SJCRH30 (cell line): ENCODE measurements at regions not wholly inside any gene's neighbourhood (a gene's known extent, or its start where the extent isn't known, plus 50 kb on each side); places are given as distances from the start of the nearest gene placed in this dataset.
A peak's percentile ranks its signal among the peaks of the same experiment; 100 is the strongest.

ENCODE experiments used
- DNase-seq, 2 experiments: peaks; one replicate each; pipeline ENCODE4 v3.0.0-alpha.2; 2015 to 2020
- H3K27ac ChIP-seq: fragments of 250-450 bp; sonication (Bioruptor Pico); 2 replicates; pipeline ENCODE4 v1.5.1; 2020; ENCODE audit warnings: mild to moderate bottlenecking, moderate library complexity
- H3K27me3 ChIP-seq: fragments of 250-450 bp; sonication (Bioruptor Pico); 2 replicates; pipeline ENCODE4 v1.5.1; 2020; ENCODE audit warnings: mild to moderate bottlenecking, moderate library complexity
- H3K36me3 ChIP-seq: fragments of 250-450 bp; sonication (Bioruptor Pico); 2 replicates; pipeline ENCODE4 v1.5.1; 2020; ENCODE audit warnings: mild to moderate bottlenecking, moderate library complexity
- H3K4me1 ChIP-seq: fragments of 250-450 bp; sonication (Bioruptor Pico); 2 replicates; pipeline ENCODE4 v1.5.1; 2020; ENCODE audit warnings: mild to moderate bottlenecking, moderate library complexity
- H3K4me3 ChIP-seq: fragments of 250-450 bp; sonication (Bioruptor Pico); 2 replicates; pipeline ENCODE4 v1.5.1; 2020; ENCODE audit warnings: mild to moderate bottlenecking, moderate library complexity
- H3K9me3 ChIP-seq: fragments of 250-450 bp; sonication (Bioruptor Pico); replicated peaks from 2 replicates; pipeline ENCODE4 v1.5.1; 2020; ENCODE audit warnings: mild to moderate bottlenecking, moderate library complexity

DNA sequence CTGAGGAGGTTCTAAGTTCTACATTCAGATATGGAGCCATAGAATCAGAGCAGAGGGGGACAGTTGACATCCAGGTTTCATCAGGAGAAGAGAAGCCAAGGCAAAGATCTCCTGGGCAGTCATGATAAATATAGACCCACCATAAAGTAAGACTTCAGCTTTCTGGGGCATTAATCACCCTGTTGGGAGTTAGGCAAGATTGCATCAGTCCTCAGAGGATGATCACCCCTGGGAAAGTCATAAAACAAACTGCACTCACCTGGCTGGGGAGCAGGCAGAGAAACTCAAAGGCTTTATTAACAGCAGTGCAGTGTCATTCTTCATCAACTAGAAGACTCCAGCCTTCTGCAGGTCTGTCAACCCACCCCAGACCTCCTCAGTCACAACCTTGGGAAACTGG is 301.3 kb upstream of the JARID2 start:
- Histone ChIP-seq H3K4me1 (no peaks in the 10 kb centered on the region), H3K27ac (no peak overlapping the region), H3K27me3 (no peaks in the 10 kb centered on the region), H3K9me3 (no peaks in the 10 kb centered on the region), H3K36me3 (no peaks in the 10 kb centered on the region), H3K4me3 (no peak overlapping the region)
- DNase-seq, result no peak

DNA sequence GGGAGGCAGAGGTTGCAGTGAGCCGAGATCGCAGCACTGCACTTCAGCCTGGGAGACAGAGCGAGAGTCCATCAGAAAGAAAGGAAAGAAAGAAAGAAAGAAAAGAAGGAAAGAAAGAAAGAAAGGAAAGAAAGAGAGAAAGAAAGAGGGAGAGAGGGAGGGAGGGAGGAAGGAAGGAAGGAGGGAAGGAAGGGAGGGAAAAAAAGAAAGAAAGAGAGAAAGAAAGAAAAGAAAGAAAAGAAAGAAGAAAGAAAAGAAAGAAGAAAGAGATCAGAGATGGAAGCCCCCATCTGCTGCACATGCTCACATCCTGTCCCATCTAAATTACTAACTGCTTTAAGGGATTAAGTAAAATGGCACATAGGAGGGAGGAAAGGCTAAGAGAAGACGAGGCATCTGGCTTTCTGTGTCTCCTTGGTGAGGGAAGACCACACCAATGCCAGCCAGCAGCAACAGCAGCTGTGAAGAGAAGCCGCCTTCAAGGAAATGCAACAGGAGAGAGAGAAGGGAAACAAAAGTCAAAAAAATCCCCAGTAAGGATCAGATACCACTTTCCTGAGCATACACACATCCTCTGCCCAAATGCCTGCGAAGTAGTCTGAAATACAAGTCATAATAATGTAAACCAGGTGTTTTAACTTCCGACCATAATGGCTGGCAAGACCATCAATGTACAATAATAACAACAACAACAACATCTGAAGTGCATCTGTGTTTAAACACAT is 300.2 kb upstream of the JARID2 start:
- H3K27me3 ChIP-seq, result no peaks in the 10 kb centered on the region
- H3K4me1 ChIP-seq, result no peaks in the 10 kb centered on the region
- no peak overlapping the region for H3K4me3 ChIP-seq
- H3K27ac ChIP-seq, result no peak overlapping the region
- no peaks in the 10 kb centered on the region for H3K9me3 ChIP-seq
- no peak for DNase-seq
- no peaks in the 10 kb centered on the region for H3K36me3 ChIP-seq

DNA sequence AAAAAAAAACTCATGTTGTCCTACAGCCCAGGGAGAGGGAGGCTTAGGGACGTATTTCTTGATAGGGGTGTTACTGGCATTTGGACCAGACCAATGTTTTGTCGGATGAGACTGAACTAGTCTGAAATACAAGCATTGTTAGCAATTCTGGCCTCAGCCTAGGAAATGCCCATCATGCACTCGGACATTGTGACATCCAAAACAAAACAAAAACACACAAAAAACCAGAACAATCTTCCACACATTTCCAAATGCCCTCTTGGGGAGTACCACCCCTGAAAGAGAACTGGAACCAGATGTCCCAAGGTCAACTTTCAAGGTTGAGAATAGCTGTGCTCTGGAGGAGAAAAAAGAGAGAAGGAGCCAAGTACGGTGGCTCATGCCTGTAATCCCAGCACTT is 299.1 kb upstream of the JARID2 start:
- H3K36me3 ChIP-seq, result no peaks in the 10 kb centered on the region
- H3K4me1 ChIP-seq, result no peaks in the 10 kb centered on the region
- H3K4me3 ChIP-seq, result no peak overlapping the region
- no peak overlapping the region for H3K27ac ChIP-seq
- H3K27me3 ChIP-seq, result no peaks in the 10 kb centered on the region
- H3K9me3 ChIP-seq, result no peaks in the 10 kb centered on the region
- no peak for DNase-seq

DNA sequence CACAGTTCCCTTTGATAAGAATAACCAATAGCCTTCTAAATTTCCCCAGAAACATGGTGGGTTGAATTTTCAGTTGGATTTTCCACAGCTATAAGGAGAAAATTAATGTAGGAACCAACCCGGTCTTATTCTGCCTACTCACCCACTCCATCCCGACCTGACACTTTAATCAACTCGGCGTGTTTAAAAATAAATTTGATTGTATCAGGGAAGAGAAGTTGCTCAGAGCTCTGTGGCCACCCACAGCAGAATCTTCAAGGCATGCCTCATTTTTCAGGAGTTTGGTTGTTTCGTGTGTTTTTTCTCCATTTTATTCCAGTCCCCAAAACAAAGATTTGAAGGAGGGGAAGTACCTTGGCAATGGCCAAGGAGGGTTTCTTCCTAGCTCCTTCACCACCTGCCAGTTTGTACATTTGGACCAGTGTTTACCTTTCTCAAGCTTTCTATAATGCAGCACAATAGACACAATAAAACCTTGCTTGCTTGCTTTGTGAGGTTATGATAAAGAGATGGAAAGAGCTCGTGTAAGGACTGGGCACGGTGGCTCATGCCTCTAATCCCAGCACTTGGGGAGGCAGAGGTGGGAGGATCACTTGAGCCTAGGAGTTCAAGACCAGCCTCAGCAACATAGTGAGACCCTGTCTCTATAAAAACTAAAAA is 297.2 kb upstream of the JARID2 start:
- H3K9me3 ChIP-seq, result no peaks in the 10 kb centered on the region
- no peaks in the 10 kb centered on the region for H3K36me3 ChIP-seq
- H3K4me3 ChIP-seq, result no peak overlapping the region
- H3K27me3 ChIP-seq, result no peaks in the 10 kb centered on the region
- DNase-seq, result no peak
- H3K27ac ChIP-seq, result no peak overlapping the region
- H3K4me1 ChIP-seq, result peaks cover 6% of the 10 kb centered on the region; the same call in 1 of the 2 replicates

DNA sequence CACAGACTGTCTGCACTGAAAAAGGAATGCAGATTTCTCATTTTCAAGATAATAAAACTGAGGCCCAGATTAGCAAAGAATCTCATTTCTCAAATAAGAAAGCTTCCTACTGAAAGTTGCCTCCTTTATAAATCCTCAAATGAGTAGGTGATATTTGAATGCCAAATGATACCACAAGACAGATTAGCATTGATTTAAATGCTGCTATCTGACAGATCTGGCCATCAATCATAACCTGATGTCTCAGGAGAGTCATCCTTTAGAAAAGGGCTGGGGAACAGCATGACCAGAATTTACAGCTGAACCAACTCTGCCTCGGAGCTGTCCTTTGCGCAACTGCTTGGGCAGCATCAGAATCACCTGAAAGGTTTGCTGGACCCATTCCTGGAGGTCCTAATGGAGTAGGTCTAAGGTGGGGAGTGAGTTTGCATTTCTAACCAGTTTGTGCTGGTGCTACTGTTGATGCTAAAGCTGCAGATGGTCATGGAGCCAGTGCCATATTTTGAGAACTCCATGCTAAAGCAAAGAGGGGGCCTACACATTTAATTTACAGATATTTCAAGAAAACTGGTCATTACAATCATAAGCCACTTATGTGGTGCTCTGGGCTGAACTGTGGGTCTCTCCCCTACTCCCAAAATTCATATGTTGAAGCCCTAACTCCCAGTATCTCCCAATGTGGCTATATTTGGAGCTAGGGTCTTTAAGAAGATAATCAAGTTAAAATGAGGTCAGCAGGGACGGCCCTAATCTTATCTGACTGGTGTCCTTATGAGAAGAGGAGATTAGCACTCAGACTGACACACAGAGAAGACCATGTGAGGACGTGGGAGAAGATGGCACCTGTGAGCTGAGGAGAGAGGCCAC is 295.5 kb upstream of the JARID2 start:
- H3K27me3 ChIP-seq, result no peaks in the 10 kb centered on the region
- H3K9me3 ChIP-seq, result no peaks in the 10 kb centered on the region
- H3K36me3 ChIP-seq, result no peaks in the 10 kb centered on the region
- H3K4me3 ChIP-seq, result no peak overlapping the region
- H3K27ac ChIP-seq, result no peak overlapping the region
- no peak for DNase-seq
- H3K4me1 ChIP-seq, result peaks cover 6% of the 10 kb centered on the region; the same call in 1 of the 2 replicates

DNA sequence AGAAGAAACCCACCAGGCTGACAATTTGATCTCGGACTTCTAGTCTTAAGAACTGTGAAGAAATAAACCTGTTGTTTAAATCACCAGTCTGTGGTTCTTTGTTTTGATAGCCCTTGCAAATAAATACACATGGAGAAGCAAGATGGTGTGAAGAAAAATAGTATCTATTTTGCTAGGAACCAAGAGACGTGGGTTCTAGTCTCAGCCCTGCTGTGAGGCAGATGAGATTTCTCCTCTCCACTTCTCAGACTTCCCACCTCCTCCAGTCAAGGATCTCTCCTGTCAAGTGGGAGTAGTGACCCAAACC is 294.9 kb upstream of the JARID2 start:
- no peak overlapping the region for H3K27ac ChIP-seq
- H3K36me3 ChIP-seq, result no peaks in the 10 kb centered on the region
- no peak overlapping the region for H3K4me3 ChIP-seq
- peaks cover 6% of the 10 kb centered on the region; the same call in 1 of the 2 replicates for H3K4me1 ChIP-seq
- no peaks in the 10 kb centered on the region for H3K9me3 ChIP-seq
- no peaks in the 10 kb centered on the region for H3K27me3 ChIP-seq
- DNase-seq, result no peak

DNA sequence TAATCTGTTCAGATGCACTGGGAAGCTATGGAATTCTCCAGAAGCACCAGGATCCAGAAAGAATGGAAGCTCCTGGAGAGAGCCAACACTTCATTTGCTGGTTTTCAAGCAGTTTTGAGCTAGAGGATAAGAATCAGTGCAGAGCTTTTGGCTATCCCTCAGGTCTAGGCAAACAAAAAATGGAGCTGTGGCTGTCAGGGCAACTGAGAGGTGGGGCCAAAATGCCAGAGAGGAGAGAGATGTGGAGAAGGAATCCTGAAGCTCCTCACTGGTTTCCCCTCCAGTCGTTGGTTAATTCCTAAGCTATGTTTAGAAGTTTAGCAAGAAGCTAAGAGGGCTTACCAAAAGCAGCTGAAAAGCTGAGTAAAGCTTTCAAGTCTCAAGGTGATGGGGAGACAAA is 294.2 kb upstream of the JARID2 start:
- no peak for DNase-seq
- Histone ChIP-seq H3K27me3 (no peaks in the 10 kb centered on the region), H3K27ac (no peak overlapping the region), H3K4me1 (peaks cover 6% of the 10 kb centered on the region; the same call in 1 of the 2 replicates), H3K9me3 (no peaks in the 10 kb centered on the region), H3K36me3 (no peaks in the 10 kb centered on the region), H3K4me3 (no peak overlapping the region)

DNA sequence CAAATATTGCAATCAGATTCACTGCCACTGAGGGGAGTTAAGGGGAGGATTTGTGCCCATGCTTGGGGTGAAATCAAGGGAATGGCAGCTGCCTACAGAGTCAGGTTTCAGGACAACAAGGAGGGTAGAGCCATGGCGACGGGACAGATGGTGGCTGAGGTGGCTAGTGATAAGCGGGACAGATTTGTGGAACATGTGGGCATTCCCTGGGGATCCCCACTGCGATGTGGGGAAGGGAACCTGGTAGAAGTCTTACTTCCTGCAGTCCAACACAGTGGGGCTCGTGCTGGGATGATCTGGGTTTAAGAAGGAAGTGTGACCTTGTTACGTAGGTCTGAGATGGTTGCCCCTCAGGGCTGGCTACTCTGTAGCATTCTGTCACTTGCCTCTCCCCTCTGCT is 292.0 kb upstream of the JARID2 start:
- no peak overlapping the region for H3K27ac ChIP-seq
- H3K27me3 ChIP-seq, result no peaks in the 10 kb centered on the region
- H3K4me3 ChIP-seq, result no peak overlapping the region
- no peaks in the 10 kb centered on the region for H3K9me3 ChIP-seq
- peak; percentile 84 to 86 for DNase-seq
- peaks cover 6% of the 10 kb centered on the region; the same call in 1 of the 2 replicates for H3K4me1 ChIP-seq
- H3K36me3 ChIP-seq, result no peaks in the 10 kb centered on the region

DNA sequence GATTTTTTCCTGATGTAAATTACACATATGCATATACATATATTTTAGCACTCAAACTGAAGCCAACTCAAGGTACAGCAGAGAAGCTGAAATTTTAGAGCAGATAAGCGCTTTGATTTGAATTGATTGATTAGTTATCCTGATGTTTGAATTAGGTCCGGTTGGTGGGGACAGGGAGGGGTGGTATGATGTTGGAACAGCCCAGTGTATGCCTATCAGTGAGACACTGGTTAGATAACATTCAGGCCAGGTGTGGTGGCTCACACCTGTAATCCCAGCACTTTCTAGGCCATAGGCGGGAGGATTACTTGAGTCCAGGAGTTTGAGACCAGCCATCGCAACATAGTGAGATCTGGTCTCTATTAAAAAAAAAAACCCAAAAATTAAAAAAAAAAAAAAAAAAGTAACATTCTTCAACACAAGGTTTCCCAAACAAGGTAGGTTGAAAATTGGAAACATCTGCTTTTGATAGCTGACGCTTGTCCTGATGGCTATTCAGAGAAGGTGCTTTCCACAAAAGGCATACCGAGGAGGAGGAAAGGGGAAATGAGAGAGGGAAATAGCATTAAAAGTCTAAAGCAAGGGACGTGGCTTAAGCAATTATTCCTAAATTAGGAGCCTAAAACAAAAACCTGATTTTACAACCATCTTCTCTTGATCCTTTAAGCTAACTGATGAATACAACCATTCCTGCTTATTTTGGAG is 288.4 kb upstream of the JARID2 start:
- Histone ChIP-seq H3K36me3 (no peaks in the 10 kb centered on the region), H3K4me1 (peaks cover 6% of the 10 kb centered on the region; the same call in 1 of the 2 replicates), H3K4me3 (no peak overlapping the region), H3K9me3 (no peaks in the 10 kb centered on the region), H3K27me3 (no peaks in the 10 kb centered on the region), H3K27ac (no peak overlapping the region)
- DNase-seq, result no peak

DNA sequence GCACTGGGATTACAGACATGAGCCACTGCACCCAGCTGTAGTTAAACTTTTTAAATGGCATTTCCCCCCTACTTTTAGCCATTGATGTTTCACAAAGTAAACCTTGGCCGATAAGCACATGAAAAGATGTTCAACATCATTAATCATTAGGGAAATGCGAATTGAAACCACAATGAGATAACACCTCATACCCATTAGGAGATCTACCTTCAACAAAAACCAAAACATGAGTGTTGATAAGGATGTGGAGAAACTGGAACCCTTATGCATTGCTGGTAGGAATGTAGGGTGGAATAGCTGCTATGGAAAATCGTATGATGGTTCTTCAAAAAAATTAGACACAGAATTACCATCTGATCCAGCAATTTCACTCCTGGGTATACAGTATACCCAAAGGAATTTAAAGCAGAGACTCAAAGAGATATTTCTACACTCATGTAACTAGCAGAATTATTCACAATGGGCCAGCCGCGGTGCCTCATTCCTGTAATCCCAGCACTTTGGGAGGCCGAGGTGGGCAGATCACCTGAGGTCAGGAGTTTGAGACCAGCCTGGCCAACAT is 286.5 kb upstream of the JARID2 start:
- Histone ChIP-seq H3K4me1 (no peaks in the 10 kb centered on the region), H3K27me3 (no peaks in the 10 kb centered on the region), H3K4me3 (no peak overlapping the region), H3K27ac (no peak overlapping the region), H3K9me3 (no peaks in the 10 kb centered on the region), H3K36me3 (no peaks in the 10 kb centered on the region)
- DNase-seq, result no peak

DNA sequence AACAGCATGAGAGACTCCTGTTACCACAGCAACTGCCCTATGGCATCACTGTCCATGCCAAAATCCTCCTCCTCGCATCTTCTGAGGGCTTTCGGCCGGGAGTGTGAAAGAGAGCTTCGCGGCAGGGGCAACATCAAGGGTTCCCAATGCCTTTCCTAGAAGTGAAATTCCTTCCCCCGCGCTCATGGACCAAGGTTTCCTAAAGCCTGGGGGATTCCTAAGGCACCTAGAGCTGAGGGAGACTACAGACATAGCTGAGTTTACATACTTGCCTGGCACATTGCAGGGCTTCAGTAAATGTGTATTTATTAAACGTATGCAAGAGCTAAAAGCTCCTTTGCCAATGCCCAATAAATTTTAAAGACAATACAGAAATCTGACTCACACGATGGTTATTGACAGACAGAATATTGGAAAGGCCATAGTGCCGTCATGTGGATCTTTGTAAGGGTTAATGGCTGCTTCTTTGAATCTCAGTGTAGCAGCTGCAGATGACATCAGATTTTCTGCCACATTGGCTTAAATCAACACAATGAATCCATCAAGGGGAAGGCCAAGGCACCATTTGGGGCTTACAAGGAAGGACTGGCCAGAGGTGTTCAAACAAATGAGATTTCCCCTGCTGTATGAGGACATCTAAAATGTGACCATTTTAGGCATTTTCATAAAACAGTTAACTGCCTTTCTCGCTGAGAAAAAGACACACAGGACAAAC is 281.2 kb upstream of the JARID2 start:
- Histone ChIP-seq H3K27ac (peak overlapping the region; percentile 12; the same call in 1 of the 2 replicates), H3K27me3 (no peaks in the 10 kb centered on the region), H3K36me3 (no peaks in the 10 kb centered on the region), H3K4me1 (peaks cover 5% of the 10 kb centered on the region), H3K9me3 (no peaks in the 10 kb centered on the region), H3K4me3 (no peak overlapping the region)
- DNase-seq, result peak; percentile 26 to 62

DNA sequence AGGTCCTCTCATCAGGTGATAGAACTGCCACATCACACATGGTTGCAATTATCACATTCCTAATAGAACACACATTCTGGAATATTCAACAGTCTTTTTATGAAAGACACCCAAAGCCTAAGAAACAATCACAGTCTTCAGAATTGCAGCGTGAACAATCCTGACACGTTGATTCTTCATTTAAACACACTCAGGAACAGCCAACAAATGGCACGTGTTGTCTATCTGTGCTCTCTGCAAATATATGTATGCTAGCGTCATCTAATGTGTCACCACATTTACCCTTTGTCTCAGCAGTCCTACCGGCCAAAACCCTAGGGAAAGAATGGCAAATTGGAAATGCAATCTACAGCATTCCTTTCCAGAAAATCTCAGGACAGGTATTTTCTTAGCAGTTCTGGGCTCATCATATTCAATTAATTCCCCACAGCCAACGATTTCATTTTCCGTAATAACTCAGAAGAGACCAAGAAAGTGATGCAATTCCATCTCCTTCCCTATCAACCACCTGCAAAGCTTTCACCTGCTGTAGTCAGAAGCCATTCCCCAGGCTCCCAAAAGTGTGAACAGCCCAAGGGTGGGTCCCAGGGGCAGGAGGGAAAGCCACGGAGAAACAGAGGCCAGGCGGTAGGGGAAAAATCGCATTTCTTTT is 280.3 kb upstream of the JARID2 start:
- Histone ChIP-seq H3K27me3 (no peaks in the 10 kb centered on the region), H3K27ac (no peak overlapping the region), H3K4me3 (no peak overlapping the region), H3K4me1 (peaks cover 5% of the 10 kb centered on the region), H3K36me3 (no peaks in the 10 kb centered on the region), H3K9me3 (no peaks in the 10 kb centered on the region)
- no peak for DNase-seq

DNA sequence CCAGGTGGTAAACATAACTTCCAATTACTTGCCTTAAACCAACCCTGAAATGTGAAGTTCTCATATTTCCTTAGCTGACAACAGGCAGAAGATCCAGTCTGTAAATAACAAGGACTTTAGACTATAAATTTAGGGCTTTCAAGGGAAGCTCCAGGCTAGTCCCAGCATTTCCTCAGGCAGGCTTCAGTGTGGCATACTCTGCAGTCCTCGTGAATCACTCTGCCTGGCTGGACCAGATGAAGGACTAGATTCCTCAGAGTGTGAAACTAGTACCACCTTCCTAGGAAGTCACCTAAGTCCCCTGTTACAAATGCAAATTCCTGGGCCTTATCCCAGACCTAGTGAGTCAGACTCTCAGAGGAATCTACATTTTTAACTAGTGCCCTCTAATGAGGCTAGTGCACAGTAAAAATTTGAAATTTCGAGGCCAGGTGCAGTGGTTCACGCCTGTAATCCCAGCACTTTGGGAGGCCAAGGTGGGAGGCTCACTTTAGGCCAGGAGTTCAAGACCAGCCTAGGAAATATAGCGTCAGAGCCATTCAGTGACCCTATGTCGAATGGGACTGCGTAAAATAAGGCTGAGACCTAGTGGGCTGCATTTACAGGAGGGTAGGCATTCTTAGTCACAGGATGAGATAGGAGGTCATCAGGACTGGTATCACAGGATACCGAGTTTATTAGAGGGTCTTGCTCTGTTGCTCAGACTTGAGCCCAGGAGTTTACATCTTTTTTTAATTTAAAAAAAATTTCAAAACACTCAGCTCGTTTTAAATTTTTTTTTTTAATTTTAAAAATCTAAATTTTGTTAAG is 279.6 kb upstream of the JARID2 start:
- peaks cover 5% of the 10 kb centered on the region for H3K4me1 ChIP-seq
- no peaks in the 10 kb centered on the region for H3K27me3 ChIP-seq
- no peaks in the 10 kb centered on the region for H3K9me3 ChIP-seq
- no peak overlapping the region for H3K27ac ChIP-seq
- no peak overlapping the region for H3K4me3 ChIP-seq
- no peak for DNase-seq
- no peaks in the 10 kb centered on the region for H3K36me3 ChIP-seq
